ENCODE measurements at regions not wholly inside any gene's neighbourhood (a gene's known extent, or its start where the extent isn't known, plus 50 kb on each side); places are given as distances from the start of the nearest gene placed in this dataset.

GRCh38 chr12:105671720-105672119 lies 341.2 kb downstream of the C12orf75 start:
- TF ChIP-seq CTCF (conservative IDR thresholded peaks at IDR 0.05; ENCODE audit: low read depth, low read length), result no peak
- no peak overlapping the region for H3K4me3 ChIP-seq (ENCODE audit: low read depth, low read length)
- no peak for DNase-seq (ENCODE audit: low read depth)

GRCh38 chr12:105672121-105672975 lies 341.9 kb downstream of the C12orf75 start:
- no peak for DNase-seq (ENCODE audit: low read depth)
- H3K4me3 ChIP-seq (ENCODE audit: low read depth, low read length), result no peak overlapping the region
- no peak for TF ChIP-seq CTCF (conservative IDR thresholded peaks at IDR 0.05; ENCODE audit: low read depth, low read length)

GRCh38 chr12:105674871-105675699 lies 344.6 kb downstream of the C12orf75 start:
- no peak for DNase-seq (ENCODE audit: low read depth)
- TF ChIP-seq CTCF (conservative IDR thresholded peaks at IDR 0.05; ENCODE audit: low read depth, low read length), result no peak
- no peak overlapping the region for H3K4me3 ChIP-seq (ENCODE audit: low read depth, low read length)

- no peak overlapping the region for H3K4me3 ChIP-seq (ENCODE audit: low read depth, low read length)
- no peak for DNase-seq (ENCODE audit: low read depth)
- TF ChIP-seq CTCF (conservative IDR thresholded peaks at IDR 0.05; ENCODE audit: low read depth, low read length), result no peak
These were observed 346.2 kb downstream of the C12orf75 start for GRCh38 chr12:105676694-105677093.

GRCh38 chr12:105677672-105678071 lies 347.2 kb downstream of the C12orf75 start:
- DNase-seq (ENCODE audit: low read depth), result no peak
- TF ChIP-seq CTCF (conservative IDR thresholded peaks at IDR 0.05; ENCODE audit: low read depth, low read length), result no peak
- no peak overlapping the region for H3K4me3 ChIP-seq (ENCODE audit: low read depth, low read length)

- no peak overlapping the region for H3K4me3 ChIP-seq (ENCODE audit: low read depth, low read length)
- no peak for DNase-seq (ENCODE audit: low read depth)
- TF ChIP-seq CTCF (conservative IDR thresholded peaks at IDR 0.05; ENCODE audit: low read depth, low read length), result no peak
These were observed 349.5 kb downstream of the C12orf75 start for GRCh38 chr12:105679982-105680381.
